Thyroid gland (tissue), 4 donors: ENCODE measurements at regions not wholly inside any gene's neighbourhood (a gene's known extent, or its start where the extent isn't known, plus 50 kb on each side); places are given as distances from the start of the nearest gene placed in this dataset.

Experiments
- DNase-seq, 2 donors: peaks; one replicate each; pipeline ENCODE4 v3.0.0-alpha.2; 2019
- H3K27ac ChIP-seq, 3 donors: fragments of 200-600 bp; sonication (generic); 1 replicate in 2 of 3; 2 replicates in 1 of 3; pipeline ENCODE4 v1.5.1; 2016 to 2019; ENCODE audit warnings: mild to moderate bottlenecking in 1 of 3, moderate library complexity in 1 of 3
- H3K27me3 ChIP-seq: fragments of 200-600 bp; sonication (generic); one replicate; pipeline ENCODE4 v1.5.1; 2019
- H3K36me3 ChIP-seq, 2 donors: fragments of 200-600 bp; sonication (generic); one replicate each; pipeline ENCODE4 v1.5.1; 2016 to 2019
- H3K4me1 ChIP-seq, 2 donors: fragments of 200-600 bp; sonication (generic); one replicate each; pipeline ENCODE4 v1.5.1; 2017 to 2019
- H3K4me3 ChIP-seq, 3 donors: fragments of 200-600 bp; sonication (generic); replicated peaks in 1 of 3; 1 replicate in 2 of 3; 2 replicates in 1 of 3; pipeline ENCODE4 v1.5.1; 2016; ENCODE audit warnings: mild to moderate bottlenecking in 1 of 3
- H3K9me3 ChIP-seq: fragments of 200-600 bp; sonication (generic); one replicate; pipeline ENCODE4 v1.5.1; 2017
- POLR2A ChIP-seq, 2 donors: fragments of 450-650 bp; IDR thresholded peaks; one replicate each; pipeline ENCODE4 v1.6.1; 2017; ENCODE audit warnings: antibody characterized with exemption in 2 of 2, mild to moderate bottlenecking in 2 of 2, moderate library complexity in 1 of 2
- WGBS, 2 donors: methylation state at CpG; one replicate each; pipeline ENCODE4 v1.1.5; 2017; 5-methylcytosine and 5-hydroxymethylcytosine counted together
- intact Hi-C: fragments of 100-400 bp; cut with DNase I; formaldehyde crosslinking; loops from one replicate; pipeline ENCODE4 v1.15.1; 2023
- TF ChIP-seq, protein P1 (sequence below), 6 experiments: fragments of 200-600 bp in 3 of 6; fragments of 450-650 bp in 3 of 6; sonication (generic) in 3 of 6; IDR thresholded peaks; one replicate each; pipeline ENCODE4 v1.5.1; 2016 to 2019; ENCODE audit warnings: antibody characterized with exemption in 6 of 6, mild to moderate bottlenecking in 2 of 6, inconsistent platforms in 1 of 6, moderate library complexity in 1 of 6

- 53 to 67% methylated on average over 2 of the region's 2 CpGs for WGBS, 2 donors
- peak; percentile 30 to 33 for DNase-seq
- Histone ChIP-seq H3K9me3 (no peaks in the 10 kb centered on the region), H3K36me3 (no peaks in the 10 kb centered on the region), H3K27me3 (no peaks in the 10 kb centered on the region), H3K27ac (no peak overlapping the region), H3K4me1 (no peaks in the 10 kb centered on the region), H3K4me3 (no peak overlapping the region)
- TF ChIP-seq, protein P1, sequence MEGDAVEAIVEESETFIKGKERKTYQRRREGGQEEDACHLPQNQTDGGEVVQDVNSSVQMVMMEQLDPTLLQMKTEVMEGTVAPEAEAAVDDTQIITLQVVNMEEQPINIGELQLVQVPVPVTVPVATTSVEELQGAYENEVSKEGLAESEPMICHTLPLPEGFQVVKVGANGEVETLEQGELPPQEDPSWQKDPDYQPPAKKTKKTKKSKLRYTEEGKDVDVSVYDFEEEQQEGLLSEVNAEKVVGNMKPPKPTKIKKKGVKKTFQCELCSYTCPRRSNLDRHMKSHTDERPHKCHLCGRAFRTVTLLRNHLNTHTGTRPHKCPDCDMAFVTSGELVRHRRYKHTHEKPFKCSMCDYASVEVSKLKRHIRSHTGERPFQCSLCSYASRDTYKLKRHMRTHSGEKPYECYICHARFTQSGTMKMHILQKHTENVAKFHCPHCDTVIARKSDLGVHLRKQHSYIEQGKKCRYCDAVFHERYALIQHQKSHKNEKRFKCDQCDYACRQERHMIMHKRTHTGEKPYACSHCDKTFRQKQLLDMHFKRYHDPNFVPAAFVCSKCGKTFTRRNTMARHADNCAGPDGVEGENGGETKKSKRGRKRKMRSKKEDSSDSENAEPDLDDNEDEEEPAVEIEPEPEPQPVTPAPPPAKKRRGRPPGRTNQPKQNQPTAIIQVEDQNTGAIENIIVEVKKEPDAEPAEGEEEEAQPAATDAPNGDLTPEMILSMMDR (IDR thresholded peaks at IDR 0.05): peak in 5 of 6 experiments; percentile 13 to 56 (median 47)
- TF ChIP-seq POLR2A (IDR thresholded peaks at IDR 0.05): no peak
- intact Hi-C loops: loop anchor here (10.0 kb wide), 1 partner anchor 385 kb away; no protein-coding TSS in a partner anchor
Measured at GRCh38 chr3:193190146-193190786, 50.8 kb upstream of the PLAAT1 start.
